HCT116 (cell line): ENCODE measurements at regions not wholly inside any gene's neighbourhood (a gene's known extent, or its start where the extent isn't known, plus 50 kb on each side); places are given as distances from the start of the nearest gene placed in this dataset.
A peak's percentile ranks its signal among the peaks of the same experiment; 100 is the strongest.

ENCODE experiments used
- ATAC-seq: fragments of 200-7000 bp; cut with Tn5 transposase; 2 replicates; pipeline ENCODE4 v1.9.1; 2020; ENCODE audit warnings: mild to moderate bottlenecking, moderate library complexity
- BruUV-seq: library from RNA; stranded (reverse); fragments of 400-500 nt; replicated peaks from 2 replicates; lab custom pipeline; 2021; lab: Mats Ljungman, UMichigan
- CTCF ChIA-PET: fragments of 300-600 bp; sonication (Branson Sonifier 250); formaldehyde crosslinking; loops from one replicate; lab custom pipeline; 2021; ENCODE audit warnings: antibody characterized with exemption; lab: Charles Lee
- POLR2A ChIA-PET: fragments of 300-600, 350-600 bp; sonication (Branson Sonifier 250); formaldehyde crosslinking; loops from one replicate; lab custom pipeline; 2021; ENCODE audit warnings: antibody characterized with exemption; lab: Charles Lee
- RAD21 ChIA-PET, 2 experiments: fragments of 300-600 bp; sonication (Branson Sonifier 250); formaldehyde crosslinking; loops; one replicate each; lab custom pipeline; 2023; ENCODE audit warnings: low total read pairs in 2 of 2; ENCODE audit not compliant: uncharacterized antibody in 2 of 2, unreplicated experiment in 2 of 2, low non-redundant PET in 1 of 2; lab: Charles Lee
- DNase-seq: peaks from one replicate; pipeline ENCODE4 v3.0.0-alpha.2; 2010; ENCODE audit warnings: low read depth, low spot score
- H2AFZ ChIP-seq: fragments of 200-600 bp; shearing (Covaris generic), sonication (generic); 2 replicates; pipeline ENCODE4 v1.6.1; 2017; ENCODE audit warnings: low read depth, mixed run types, mixed read lengths, antibody characterized with exemption, low read length; ENCODE audit not compliant: poor library complexity, severe bottlenecking
- H3K27ac ChIP-seq: 2 replicates; pipeline ENCODE4 v1.5.1; 2012; ENCODE audit warnings: low read depth, low read length
- H3K27me3 ChIP-seq: fragments of 200-600 bp; sonication (generic); 2 replicates; pipeline ENCODE4 v1.6.1; 2016; ENCODE audit warnings: mixed run types, low read length, mixed read lengths; ENCODE audit not compliant: insufficient read depth
- H3K36me3 ChIP-seq, 2 experiments: fragments of 200-500 bp in 1 of 2; fragments of 200-600 bp in 1 of 2; sonication (Bioruptor generic) in 1 of 2; sonication (generic) in 1 of 2; 2 replicates each; pipeline versions ENCODE4 v1.5.1 to v1.6.1; 2014 to 2016; ENCODE audit warnings: low read length in 2 of 2, inconsistent platforms in 1 of 2, mixed read lengths in 1 of 2, mixed run types in 1 of 2; ENCODE audit not compliant: insufficient read depth in 2 of 2, control insufficient read depth in 1 of 2
- H3K4me1 ChIP-seq, 2 experiments: fragments of 200-600 bp in 1 of 2; sonication (generic) in 1 of 2; 2 replicates each; pipeline versions ENCODE4 v1.5.1 to v1.6.1; 2012 to 2017; ENCODE audit warnings: low read length in 2 of 2, inconsistent platforms in 1 of 2, mild to moderate bottlenecking in 1 of 2, mixed read lengths in 1 of 2, mixed run types in 1 of 2, moderate library complexity in 1 of 2; ENCODE audit not compliant: insufficient read depth in 2 of 2, control insufficient read depth in 1 of 2
- H3K4me2 ChIP-seq: fragments of 200-600 bp; sonication (generic); 2 replicates; pipeline ENCODE4 v1.6.1; 2017; ENCODE audit warnings: mixed run types, low read length, mixed read lengths
- H3K4me3 ChIP-seq, 2 experiments: fragments of 200-600 bp in 1 of 2; sonication (generic) in 1 of 2; replicated peaks in 1 of 2; 2 replicates each; pipeline ENCODE4 v1.5.1; 2011 to 2016; ENCODE audit warnings: low read length in 2 of 2, control low read depth in 1 of 2, low read depth in 1 of 2, mild to moderate bottlenecking in 1 of 2, mixed read lengths in 1 of 2, mixed run types in 1 of 2
- H3K79me2 ChIP-seq: fragments of 200-600 bp; sonication (generic); 2 replicates; pipeline ENCODE4 v1.6.1; 2017; ENCODE audit warnings: mild to moderate bottlenecking, mixed run types, low read length, moderate library complexity, mixed read lengths; ENCODE audit not compliant: insufficient read depth
- H3K9ac ChIP-seq: fragments of 200-600 bp; sonication (generic); 2 replicates; pipeline ENCODE4 v1.6.1; 2016; ENCODE audit warnings: low read length, mixed read lengths
- H3K9me2 ChIP-seq: fragments of 200-600 bp; sonication (generic), shearing (Covaris generic); 2 replicates; pipeline ENCODE4 v1.6.1; 2017; ENCODE audit warnings: mixed run types, mild to moderate bottlenecking, moderate library complexity; ENCODE audit not compliant: insufficient read depth
- H3K9me3 ChIP-seq, 2 experiments: fragments of 200-500 bp in 1 of 2; fragments of 200-600 bp in 1 of 2; sonication (Bioruptor generic) in 1 of 2; sonication (generic) in 1 of 2; 2 replicates each; pipeline ENCODE4 v1.6.1; 2014 to 2017; ENCODE audit warnings: low read length in 2 of 2, mixed read lengths in 2 of 2, inconsistent platforms in 1 of 2, low read depth in 1 of 2, mild to moderate bottlenecking in 1 of 2, mixed run types in 1 of 2, moderate library complexity in 1 of 2; ENCODE audit not compliant: control insufficient read depth in 1 of 2, insufficient read depth in 1 of 2
- H4K20me1 ChIP-seq: fragments of 200-600 bp; sonication (generic), shearing (Covaris generic); 2 replicates; pipeline ENCODE4 v1.6.1; 2017; ENCODE audit warnings: mixed run types, mild to moderate bottlenecking, moderate library complexity; ENCODE audit not compliant: insufficient read depth
- ATF3 ChIP-seq: IDR thresholded peaks from 2 replicates; pipeline ENCODE4 v1.6.1; 2012
- CTCF ChIP-seq, 3 experiments: fragments of 200-600 bp in 1 of 3; sonication (generic) in 1 of 3; IDR thresholded peaks in 2 of 3; conservative IDR thresholded peaks in 1 of 3; 2 replicates each; pipeline ENCODE4 v1.5.1; 2012 to 2017; ENCODE audit warnings: low read depth in 2 of 3, low read length in 2 of 3, antibody characterized with exemption in 1 of 3, borderline replicate concordance in 1 of 3, control low read depth in 1 of 3, mild to moderate bottlenecking in 1 of 3, mixed read lengths in 1 of 3, mixed run types in 1 of 3, moderate library complexity in 1 of 3; ENCODE audit not compliant: insufficient read depth in 1 of 3
- ELF1 ChIP-seq: IDR thresholded peaks from 2 replicates; pipeline ENCODE4 v1.6.1; 2012; ENCODE audit warnings: low read depth, borderline replicate concordance
- EZH2phosphoT487 ChIP-seq: fragments of 200-600 bp; IDR thresholded peaks from 2 replicates; pipeline ENCODE4 v1.6.1; 2018; ENCODE audit warnings: antibody characterized with exemption, borderline replicate concordance
- FOSL1 ChIP-seq: IDR thresholded peaks from 2 replicates; pipeline ENCODE4 v1.6.1; 2012; ENCODE audit warnings: low read depth
- JUND ChIP-seq: IDR thresholded peaks from 2 replicates; pipeline ENCODE4 v1.6.1; 2012
- SIN3A ChIP-seq: IDR thresholded peaks from 2 replicates; pipeline ENCODE4 v1.6.1; 2012; ENCODE audit warnings: low read depth
- TCF7L2 ChIP-seq: IDR thresholded peaks from 2 replicates; pipeline ENCODE4 v1.7.0; 2011; ENCODE audit warnings: borderline replicate concordance, inconsistent platforms; ENCODE audit not compliant: insufficient read depth, insufficient read length; ENCODE audit errors: extremely low read depth
- ZBTB33 ChIP-seq: IDR thresholded peaks from 2 replicates; pipeline ENCODE4 v1.6.1; 2011; ENCODE audit warnings: mild to moderate bottlenecking, low read length, moderate library complexity; ENCODE audit not compliant: insufficient replicate concordance; ENCODE audit errors: extremely low read depth
- ZFX ChIP-seq: fragments of 450-650 bp; IDR thresholded peaks from 2 replicates; pipeline ENCODE4 v1.6.1; 2017
- ZNF274 ChIP-seq: fragments of 200-500 bp; sonication (Bioruptor generic); IDR thresholded peaks from 2 replicates; pipeline ENCODE4 v1.6.1; 2014; ENCODE audit warnings: mild to moderate bottlenecking, low read depth, low read length, inconsistent platforms
- intact Hi-C: fragments of 100-400 bp; cut with micrococcal nuclease; formaldehyde crosslinking; loops from 2 replicates; pipeline ENCODE4 v1.10.0; 2022

GRCh38 chr1:94636100-94636499 lies 94.5 kb upstream of the F3 start (continued):
- TF ChIP-seq ZBTB33: no peak

GRCh38 chr1:94634977-94635416 lies 93.4 kb upstream of the F3 start:
- peak; percentile 46; the same call in 1 of the 2 replicates for ATAC-seq
- RAD21 ChIA-PET: no interaction called here
- H3K79me2 ChIP-seq: no peaks in the 10 kb centered on the region
- H3K9me3 ChIP-seq: 0 out of 4 replicates have a peak, but pooled peaks cover 0 to under 1% of the 10 kb centered on the region in 2 experiments
- H3K27ac ChIP-seq: no peak overlapping the region; the same call in 1 of the 2 replicates
- no peak overlapping the region for H3K4me2 ChIP-seq
- no TSS peak for BruUV-seq
- H3K27me3 ChIP-seq: no peaks in the 10 kb centered on the region
- H3K4me1 ChIP-seq: peaks cover 0 to 31% of the 10 kb centered on the region in 2 experiments; a peak in 1 of 4 replicates
- H3K9me2 ChIP-seq: no peaks in the 10 kb centered on the region
- POLR2A ChIA-PET: no interaction called here
- no peaks in the 10 kb centered on the region for H3K36me3 ChIP-seq
- H4K20me1 ChIP-seq: no peaks in the 10 kb centered on the region
- H3K9ac ChIP-seq: no peak overlapping the region
- intact Hi-C loops: no loop called here
- CTCF ChIA-PET: interaction anchor here (1.0 kb wide), 1 partner anchor 11 kb away, joined by 3 read pairs; no protein-coding TSS in a partner anchor
- TF ChIP-seq EZH2phosphoT487 (no peak), JUND (no peak), ZNF274 (no peak), TCF7L2 (no peak), ZFX (no peak), FOSL1 (no peak), CTCF (IDR thresholded peaks at IDR 0.05 in 2 of 3, conservative IDR thresholded peaks at IDR 0.05 in 1 of 3; ENCODE audit: borderline replicate concordance in 1 of 3, insufficient read depth in 1 of 3, low read depth in 2 of 3, low read length in 2 of 3) (no peak; a peak in 1 of 6 replicates), ATF3 (no peak), ELF1 (no peak), SIN3A (no peak)
- TF ChIP-seq, all 23 proteins: peak for 0
- Histone ChIP-seq H3K4me3 (no peak overlapping the region), H2AFZ (no peak overlapping the region)
- no peak for DNase-seq
